GM23338 (cell line): ENCODE measurements at regions not wholly inside any gene's neighbourhood (a gene's known extent, or its start where the extent isn't known, plus 50 kb on each side); places are given as distances from the start of the nearest gene placed in this dataset.

Experiments used
- CREB1 ChIP-seq: fragments of 250-450 bp; sonication (Bioruptor Pico); IDR thresholded peaks from 2 replicates; pipeline ENCODE4 v1.5.0; 2020; ENCODE audit warnings: low read depth, mild to moderate bottlenecking, moderate library complexity
- CTCF ChIP-seq, 2 experiments: fragments of 200-600 bp in 1 of 2; sonication (generic) in 1 of 2; conservative IDR thresholded peaks; 2 replicates each; pipeline versions ENCODE4 v1.5.1 to v1.6.1; 2016 to 2017; ENCODE audit warnings: antibody characterized with exemption in 2 of 2, low read depth in 2 of 2, mild to moderate bottlenecking in 2 of 2, moderate library complexity in 1 of 2
- ETS1 ChIP-seq: IDR thresholded peaks from 2 replicates; pipeline ENCODE4 v1.6.1; 2016; ENCODE audit warnings: antibody characterized with exemption
- EZH2 ChIP-seq: fragments of 200-600 bp; sonication (generic); IDR thresholded peaks from one replicate; pipeline ENCODE4 v1.8.0; 2017; ENCODE audit warnings: antibody characterized with exemption, mild to moderate bottlenecking, low read depth; ENCODE audit not compliant: unreplicated experiment
- EZH2phosphoT487 ChIP-seq: fragments of 200-600 bp; sonication (generic); IDR thresholded peaks from one replicate; pipeline ENCODE4 v1.8.1; 2018; ENCODE audit warnings: antibody characterized with exemption; ENCODE audit not compliant: unreplicated experiment
- JUNB ChIP-seq: IDR thresholded peaks from one replicate; pipeline ENCODE4 v1.6.1; 2016; ENCODE audit warnings: antibody characterized with exemption; ENCODE audit not compliant: unreplicated experiment
- NANOG ChIP-seq: IDR thresholded peaks from 2 replicates; pipeline ENCODE4 v1.6.1; 2016; ENCODE audit warnings: antibody characterized with exemption, borderline replicate concordance
- POLR2AphosphoS5 ChIP-seq: IDR thresholded peaks from 2 replicates; pipeline ENCODE4 v1.6.1; 2016; ENCODE audit warnings: antibody characterized with exemption, low read depth
- REST ChIP-seq: IDR thresholded peaks from one replicate; pipeline ENCODE4 v1.6.1; 2018; ENCODE audit warnings: antibody characterized with exemption; ENCODE audit not compliant: unreplicated experiment
- STAT1 ChIP-seq: IDR thresholded peaks from one replicate; pipeline ENCODE4 v1.6.1; 2016; ENCODE audit warnings: antibody characterized with exemption; ENCODE audit not compliant: unreplicated experiment
- ZNF114 ChIP-seq: fragments of 250-450 bp; sonication (Bioruptor Pico); IDR thresholded peaks from 2 replicates; pipeline ENCODE4 v1.5.0; 2020; ENCODE audit warnings: mild to moderate bottlenecking, moderate library complexity
- ZNF331 ChIP-seq: fragments of 250-450 bp; sonication (Bioruptor Pico); IDR thresholded peaks from 2 replicates; pipeline ENCODE4 v1.5.0; 2020; ENCODE audit warnings: low read depth, mild to moderate bottlenecking, moderate library complexity
- ZNF462 ChIP-seq: fragments of 250-450 bp; sonication (Bioruptor Pico); IDR thresholded peaks from 2 replicates; pipeline ENCODE4 v1.5.0; 2020; ENCODE audit warnings: mild to moderate bottlenecking, moderate library complexity

- TF ChIP-seq CTCF (conservative IDR thresholded peaks at IDR 0.05; ENCODE audit: low read depth in 2 of 2) = no peak
- TF ChIP-seq JUNB = no peak
- TF ChIP-seq POLR2AphosphoS5 = no peak
- TF ChIP-seq NANOG = no peak
- TF ChIP-seq EZH2 = no peak
- no peak for TF ChIP-seq REST
- TF ChIP-seq CREB1 (CRISPR knock-in tag) = no peak
- no peak for TF ChIP-seq EZH2phosphoT487
- TF ChIP-seq ZNF331 = no peak
- TF ChIP-seq STAT1 = no peak
- TF ChIP-seq ZNF114 (CRISPR knock-in tag) = no peak
- no peak for TF ChIP-seq ETS1
- no peak for TF ChIP-seq ZNF462 (CRISPR knock-in tag)
These were observed 1504.9 kb upstream of the C9orf72 start for GRCh38 chr9:29078063-29078666.
